GOT3 (cell line): ENCODE measurements at regions not wholly inside any gene's neighbourhood (a gene's known extent, or its start where the extent isn't known, plus 50 kb on each side); places are given as distances from the start of the nearest gene placed in this dataset.
"Not testable (repeated sequence)": the region's sequence is repeated elsewhere in the genome, so short reads cannot be mapped to it uniquely, and the experiment has no call there.

ENCODE experiments used
- DNase-seq: peaks from one replicate; lab custom pipeline; 2025; ENCODE audit warnings: mixed read lengths; lab: John Stamatoyannopoulos, UW

- no peak for DNase-seq
Observed at GRCh38 chr12:86574143-86574542, 318.0 kb upstream of the MGAT4C start.

GRCh38 chr12:86572455-86572854 is 316.3 kb upstream of the MGAT4C start:
- no peak for DNase-seq

GRCh38 chr12:86565038-86565437 is 308.8 kb upstream of the MGAT4C start:
- DNase-seq, result no peak

GRCh38 chr12:86555491-86555890 is 299.3 kb upstream of the MGAT4C start:
- DNase-seq, result not testable (repeated sequence)

GRCh38 chr12:86551146-86551571 is 295.0 kb upstream of the MGAT4C start:
- DNase-seq, result no peak

- no peak for DNase-seq
Observed at GRCh38 chr12:86550218-86551145, 294.3 kb upstream of the MGAT4C start.

- DNase-seq, result no peak
Observed at GRCh38 chr12:86543716-86544115, 287.5 kb upstream of the MGAT4C start.

GRCh38 chr12:86530996-86531655 is 274.9 kb upstream of the MGAT4C start:
- DNase-seq, result no peak

GRCh38 chr12:86526060-86526595 is 269.9 kb upstream of the MGAT4C start:
- DNase-seq, result no peak

- no peak for DNase-seq
Observed at GRCh38 chr12:86523844-86524243, 267.7 kb upstream of the MGAT4C start.

GRCh38 chr12:86521870-86522269 is 265.7 kb upstream of the MGAT4C start:
- no peak for DNase-seq

GRCh38 chr12:86513226-86513625 is 257.0 kb upstream of the MGAT4C start:
- no peak for DNase-seq

GRCh38 chr12:86496595-86496994 is 240.4 kb upstream of the MGAT4C start:
- DNase-seq, result no peak

GRCh38 chr12:86484473-86484872 is 228.3 kb upstream of the MGAT4C start:
- no peak for DNase-seq

GRCh38 chr12:86473231-86473630 is 217.0 kb upstream of the MGAT4C start:
- DNase-seq, result no peak

GRCh38 chr12:86456776-86457175 is 200.6 kb upstream of the MGAT4C start:
- no peak for DNase-seq

- no peak for DNase-seq
Observed at GRCh38 chr12:86456241-86456640, 200.1 kb upstream of the MGAT4C start.

- no peak for DNase-seq
Observed at GRCh38 chr12:86445356-86445755, 189.2 kb upstream of the MGAT4C start.

GRCh38 chr12:86435053-86435452 is 178.9 kb upstream of the MGAT4C start:
- DNase-seq, result no peak

- no peak for DNase-seq
Observed at GRCh38 chr12:86429824-86430223, 173.6 kb upstream of the MGAT4C start.

- no peak for DNase-seq
Observed at GRCh38 chr12:86421333-86421732, 165.1 kb upstream of the MGAT4C start.

GRCh38 chr12:86414201-86414600 is 158.0 kb upstream of the MGAT4C start:
- no peak for DNase-seq

GRCh38 chr12:86411710-86412109 is 155.5 kb upstream of the MGAT4C start:
- no peak for DNase-seq
